Activated gamma-delta T cell (primary cell): ENCODE measurements at regions not wholly inside any gene's neighbourhood (a gene's known extent, or its start where the extent isn't known, plus 50 kb on each side); places are given as distances from the start of the nearest gene placed in this dataset.

Source experiments
- DNase-seq: peaks from one replicate; lab custom pipeline; 2025; lab: John Stamatoyannopoulos, UW

DNA sequence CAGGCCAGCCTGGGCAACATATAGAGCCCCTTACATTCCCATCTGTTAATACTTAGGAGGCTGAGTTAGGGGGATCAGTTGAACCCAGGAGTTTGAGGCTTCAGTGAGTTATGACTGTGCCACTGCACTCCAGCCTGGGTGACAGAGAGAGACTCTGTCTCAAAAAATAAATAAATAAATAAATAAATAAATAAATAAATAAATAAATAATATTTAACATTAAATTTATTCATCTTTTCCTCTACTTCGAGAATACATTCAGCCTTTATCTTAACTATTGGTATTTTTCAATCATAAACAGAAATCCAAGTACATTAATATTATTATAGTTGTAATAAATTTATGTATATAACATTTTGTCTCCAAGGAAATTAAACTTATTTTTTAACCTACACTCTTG, 1227.7 kb upstream of the GJE1 start:
- no peak for DNase-seq

DNA sequence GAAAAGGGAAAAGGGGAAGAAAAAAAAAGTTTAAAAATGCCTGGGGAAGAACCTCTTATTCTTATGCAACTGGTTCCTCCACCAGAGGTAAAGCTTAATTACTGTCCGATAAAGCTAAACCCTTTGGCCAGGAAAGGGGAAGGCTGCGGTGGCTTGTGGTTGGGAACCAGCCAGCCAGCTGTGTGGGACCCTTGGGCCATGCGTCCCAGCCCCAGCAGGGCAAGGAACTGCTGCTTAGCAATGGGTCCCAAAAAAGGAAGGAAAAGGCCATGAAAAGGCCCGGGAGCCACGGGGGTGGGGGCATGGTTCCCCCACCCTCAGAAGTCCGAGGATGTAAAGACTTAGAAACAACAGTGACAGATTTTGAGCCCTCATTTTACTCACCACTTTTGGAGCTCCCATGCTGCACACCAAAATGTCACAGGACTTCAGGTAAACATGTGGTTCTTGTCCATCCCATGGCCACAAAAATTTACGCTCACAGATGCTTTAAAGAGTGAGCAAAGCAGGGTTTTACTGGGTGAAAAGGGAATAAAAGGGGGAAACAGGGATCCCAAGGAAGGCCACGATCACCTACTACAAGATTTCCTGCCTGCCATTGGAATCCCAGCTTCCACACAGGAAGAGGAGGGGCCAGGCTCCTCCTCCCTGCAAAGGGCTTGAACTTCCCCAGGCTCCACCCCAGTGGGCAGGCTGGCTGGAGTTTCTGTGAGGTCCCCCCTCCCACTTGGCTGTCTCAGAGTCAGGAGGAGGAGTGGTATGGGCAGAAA, 1234.7 kb upstream of the GJE1 start:
- DNase-seq: no peak

DNA sequence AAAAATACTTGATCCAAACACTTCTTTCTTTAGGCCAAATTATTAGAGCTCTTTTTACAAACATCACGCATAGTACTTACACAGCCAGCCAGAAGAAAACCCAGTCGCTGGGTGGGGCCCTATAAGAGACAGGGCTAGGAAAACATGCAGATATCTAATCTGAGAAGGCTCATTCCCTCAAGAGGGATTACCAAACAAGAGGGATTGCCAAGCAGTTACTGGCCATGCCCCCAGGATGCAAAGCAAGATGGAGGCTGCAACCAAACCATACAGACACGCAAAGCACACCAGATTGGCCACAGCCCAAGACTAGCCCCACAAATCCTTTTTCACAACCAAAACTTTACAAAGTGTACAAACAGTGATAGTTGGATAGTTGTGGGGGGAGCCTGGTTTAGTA, 1235.4 kb upstream of the GJE1 start:
- DNase-seq: no peak

DNA sequence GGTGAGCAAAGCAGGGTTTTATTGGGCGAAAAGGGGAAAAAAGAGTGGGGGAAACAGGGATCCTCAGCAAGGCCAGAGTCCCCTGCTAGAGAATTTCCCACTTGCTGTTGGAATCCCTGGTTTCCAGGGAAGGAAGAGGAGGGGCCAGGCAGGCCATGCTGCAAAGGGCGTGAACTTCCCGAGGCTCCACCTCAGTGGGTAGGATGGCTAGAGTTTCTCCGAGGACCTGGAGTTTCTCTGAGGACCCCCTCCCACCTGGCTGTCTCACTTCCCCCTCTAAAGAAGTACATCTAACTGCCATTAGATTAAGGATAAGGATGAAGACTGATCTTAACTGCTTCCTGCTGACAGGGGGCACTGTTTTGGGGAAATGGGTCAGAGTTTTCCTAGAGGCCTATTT, 1239.3 kb upstream of the GJE1 start:
- no peak for DNase-seq

DNA sequence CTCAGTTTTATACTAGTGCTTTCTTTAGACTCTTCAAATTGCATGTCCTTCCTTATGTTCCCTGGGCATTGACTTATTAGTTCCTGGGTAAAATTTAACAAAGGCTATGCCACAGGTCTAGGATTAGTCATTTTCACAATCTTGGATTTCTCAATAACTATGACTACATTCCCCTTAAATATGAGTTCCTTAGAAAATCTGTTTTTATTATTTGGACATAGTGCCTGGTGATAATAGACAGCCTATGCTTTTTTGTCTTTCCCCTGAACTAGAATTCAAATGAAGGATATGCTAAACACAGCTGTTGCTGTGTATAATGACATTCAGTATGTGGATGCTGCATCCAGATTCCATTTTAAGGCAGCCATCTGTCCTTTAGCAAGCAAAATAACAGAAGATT, 1252.8 kb upstream of the GJE1 start:
- no peak for DNase-seq

DNA sequence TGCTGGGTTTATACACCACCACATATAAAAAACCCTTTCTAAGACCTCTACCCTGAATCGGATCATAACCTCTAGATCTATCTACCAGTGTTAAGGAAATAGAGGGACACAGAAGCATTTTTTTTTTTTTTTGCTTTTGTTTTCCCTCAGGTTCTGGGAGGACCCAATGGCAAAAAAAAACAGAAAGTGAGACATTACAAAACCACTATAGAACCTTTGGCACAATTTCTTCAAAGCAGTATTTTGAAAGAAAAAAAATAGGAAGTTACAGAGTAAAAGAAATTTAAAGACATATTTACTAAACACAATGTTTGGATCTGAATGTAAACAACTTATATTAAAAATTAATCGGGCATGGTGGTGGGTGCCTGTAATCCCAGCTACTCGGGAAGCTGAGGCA, 1258.7 kb upstream of the GJE1 start:
- no peak for DNase-seq

DNA sequence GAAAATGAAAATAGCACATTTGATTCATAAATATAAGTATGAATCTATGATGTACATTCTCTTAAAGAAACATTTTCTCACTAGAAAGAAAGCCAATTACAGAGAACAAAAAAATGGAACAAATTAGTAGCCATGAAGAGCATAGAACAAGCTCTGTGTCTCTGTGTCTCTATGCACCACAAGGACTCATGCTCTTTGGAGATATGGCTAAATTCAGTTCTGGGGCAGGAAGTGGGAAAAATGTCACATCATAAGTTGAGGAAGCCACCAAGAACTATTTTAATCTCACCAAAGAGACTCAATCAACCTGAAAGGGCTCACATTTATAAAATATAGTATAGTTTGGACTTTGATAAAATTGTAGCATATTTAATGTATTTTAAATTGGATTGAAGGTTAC, 1259.8 kb upstream of the GJE1 start:
- DNase-seq: no peak

DNA sequence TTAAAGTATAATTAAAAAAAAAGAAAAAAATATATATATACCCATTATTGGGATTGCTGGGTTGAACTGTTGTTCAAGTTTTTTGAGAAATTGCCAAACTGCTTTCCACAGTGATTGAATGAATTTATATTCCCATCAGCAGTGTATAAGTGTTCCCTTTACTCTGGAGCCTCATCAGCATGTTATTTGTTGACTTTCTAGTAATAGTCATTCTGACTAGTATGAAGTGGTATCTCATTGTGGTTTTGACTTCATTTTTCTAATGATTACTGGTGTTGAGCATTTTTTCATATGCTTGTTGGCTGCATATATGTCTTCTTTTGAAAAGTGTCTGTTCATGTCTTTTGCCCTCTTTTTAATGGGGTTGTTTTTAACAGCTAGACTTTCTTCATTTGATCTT, 1260.8 kb upstream of the GJE1 start:
- no peak for DNase-seq

DNA sequence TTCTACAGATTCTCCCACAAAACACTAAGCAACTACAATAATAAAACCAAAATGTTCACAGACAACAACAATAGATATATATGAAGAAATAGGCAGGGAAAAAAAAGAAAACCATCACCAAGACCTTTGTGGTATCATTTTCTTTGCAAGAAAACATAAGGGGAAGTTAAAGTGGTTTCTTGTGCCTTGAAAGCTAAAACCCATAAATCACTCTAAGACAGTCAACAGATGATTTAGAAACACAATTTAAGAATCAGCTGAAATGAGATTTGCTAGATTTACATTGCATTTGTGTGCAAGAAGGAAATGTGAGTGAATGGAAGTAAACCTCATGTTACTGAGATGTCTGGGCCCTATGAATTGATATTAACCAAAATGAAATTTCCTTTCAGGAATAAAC, 1265.4 kb upstream of the GJE1 start:
- no peak for DNase-seq

DNA sequence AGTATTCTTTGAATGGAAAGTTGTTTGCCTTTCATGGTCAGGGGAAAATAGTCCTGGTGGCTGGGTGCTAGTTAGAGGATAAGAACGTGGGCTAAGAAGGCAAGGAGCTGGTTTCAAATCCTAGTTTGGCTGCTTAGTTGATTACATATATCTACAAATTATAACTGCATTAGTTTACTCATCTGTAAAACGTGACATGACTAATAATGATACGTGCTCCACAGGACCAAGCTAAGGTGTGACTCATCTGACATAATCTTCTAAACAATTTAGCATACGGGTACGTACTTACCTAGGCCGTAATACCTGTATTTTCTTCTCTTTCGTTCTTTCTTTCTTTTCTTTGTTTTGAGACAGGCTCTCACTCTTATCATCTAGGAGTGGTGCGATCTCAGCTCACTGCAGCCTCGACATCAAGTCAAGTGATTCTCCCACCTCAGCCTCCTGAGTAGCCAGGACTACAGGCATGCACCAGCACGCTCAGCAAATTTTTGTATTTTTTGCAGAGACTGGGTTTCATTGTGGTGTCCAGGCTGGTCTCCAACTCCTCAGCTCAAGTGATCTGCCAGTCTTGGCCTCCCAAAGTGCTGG, 1274.2 kb upstream of the GJE1 start:
- no peak for DNase-seq

DNA sequence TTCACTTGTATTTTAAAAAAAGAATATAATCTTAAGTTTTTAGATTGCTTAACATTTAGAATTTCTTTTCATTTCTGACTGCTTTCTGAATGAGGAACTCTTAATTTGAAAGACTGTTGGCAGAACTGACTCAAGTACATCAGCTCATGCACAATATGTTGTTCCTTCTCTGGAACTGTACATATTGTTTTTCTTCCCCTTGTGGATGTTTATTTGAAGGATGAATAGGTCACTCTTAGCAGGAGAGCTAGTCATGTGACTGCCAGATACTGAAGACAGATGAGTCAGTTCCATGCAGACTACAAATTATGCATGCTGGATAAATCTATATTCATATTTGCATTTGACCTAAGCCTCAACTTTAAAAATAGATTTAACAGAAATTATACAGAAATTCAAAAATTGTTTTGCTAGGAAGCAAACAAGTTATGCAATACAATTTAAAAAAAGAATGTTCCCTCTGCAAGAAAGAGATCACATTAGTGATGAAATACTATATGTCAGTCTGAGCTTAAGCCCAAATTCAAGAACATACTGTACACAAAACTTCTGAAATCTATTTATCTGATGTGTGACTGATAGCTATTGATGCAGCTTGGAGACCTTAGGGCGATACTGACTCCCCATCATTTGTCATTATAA, 1274.9 kb upstream of the GJE1 start:
- DNase-seq: no peak

DNA sequence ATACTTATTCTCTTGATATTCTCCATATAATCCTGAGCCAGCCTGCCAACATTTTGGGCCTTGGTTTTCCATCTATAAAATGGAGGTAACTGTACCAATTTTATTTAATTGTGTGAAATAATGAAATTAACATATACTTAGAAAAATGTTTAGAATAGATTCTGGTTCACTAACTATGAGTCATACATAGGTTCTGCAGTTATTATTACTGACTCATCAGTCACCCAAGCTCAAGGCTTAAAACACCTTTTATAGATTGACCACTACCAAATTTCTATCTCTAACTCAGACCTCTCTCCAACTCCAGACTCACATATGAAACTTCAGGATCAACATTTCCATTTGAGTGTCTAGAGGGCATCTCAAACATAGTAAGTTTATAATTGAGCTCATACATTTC, 1277.2 kb upstream of the GJE1 start:
- DNase-seq: no peak

DNA sequence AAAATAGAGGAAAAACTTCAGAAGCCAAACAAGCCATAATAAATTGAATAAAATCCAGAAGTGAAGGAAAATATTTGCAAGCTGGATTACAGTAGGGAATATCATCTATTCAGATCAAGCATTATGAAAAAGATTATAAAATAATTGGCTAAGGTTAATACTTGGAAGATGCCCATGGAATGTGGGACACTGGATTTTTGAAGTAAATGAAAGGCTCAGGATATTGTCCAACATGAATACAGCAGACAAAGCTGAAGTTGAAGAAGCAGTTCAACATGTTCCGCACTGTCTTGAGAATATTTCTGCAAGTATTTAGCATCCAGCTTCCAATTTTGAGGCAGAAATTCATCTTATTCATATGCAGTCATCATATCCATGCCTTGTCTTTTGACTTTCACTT, 1278.4 kb upstream of the GJE1 start:
- no peak for DNase-seq

DNA sequence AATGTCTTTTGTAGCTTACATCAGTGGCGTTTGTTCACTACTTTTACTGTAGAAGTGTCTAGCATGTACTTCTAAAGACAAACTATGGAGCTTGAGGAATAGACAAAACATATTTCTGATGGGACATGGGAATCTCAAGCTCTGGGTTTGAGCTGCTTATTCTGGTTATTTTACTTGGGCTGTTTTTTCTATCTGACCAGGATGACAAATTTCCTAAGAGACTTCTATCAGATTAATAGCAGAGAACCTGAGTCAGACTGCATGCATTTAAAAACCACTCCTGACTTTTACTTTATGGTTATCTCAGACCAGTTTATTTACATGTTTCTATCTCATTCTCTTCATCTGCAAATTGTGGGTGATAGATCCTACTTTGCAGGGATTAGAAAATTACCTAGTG, 1282.3 kb upstream of the GJE1 start:
- DNase-seq: no peak

DNA sequence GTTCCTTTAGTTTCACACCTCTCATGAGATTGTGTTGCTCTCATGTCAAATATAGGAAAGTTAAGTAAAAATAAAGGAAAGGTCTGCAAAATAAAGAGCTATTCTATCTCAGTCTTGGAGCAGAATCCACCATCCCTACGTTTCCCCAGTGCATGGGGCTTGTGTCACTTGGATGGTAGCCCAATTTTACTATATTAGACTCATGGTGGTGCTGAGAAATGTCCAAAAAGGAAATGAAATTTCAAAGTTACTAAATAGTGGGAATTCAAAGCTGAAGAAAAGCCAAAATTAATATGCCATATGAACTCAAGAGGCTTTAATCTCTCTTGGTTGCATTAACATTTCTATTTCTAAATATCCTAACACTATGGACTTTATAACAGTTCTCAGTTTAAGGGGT, 1283.3 kb upstream of the GJE1 start:
- DNase-seq: no peak

DNA sequence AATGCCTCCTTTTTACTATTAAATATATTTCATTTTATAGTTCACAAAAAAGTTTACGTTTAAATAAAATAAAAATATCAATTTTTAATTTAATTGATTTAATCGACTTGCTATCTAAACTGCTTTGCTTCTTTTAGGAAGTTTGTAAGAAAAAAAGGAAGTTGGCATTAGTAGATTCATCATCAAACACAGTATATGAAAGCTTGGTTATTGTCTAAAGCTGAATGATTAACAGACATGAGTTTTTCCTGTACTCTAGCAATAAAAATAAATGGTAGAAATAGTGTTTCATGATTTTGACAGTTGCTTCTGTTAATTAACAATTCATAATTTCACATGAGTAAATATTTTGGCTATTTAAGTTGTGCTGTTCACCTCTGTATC, 1285.5 kb upstream of the GJE1 start:
- no peak for DNase-seq

DNA sequence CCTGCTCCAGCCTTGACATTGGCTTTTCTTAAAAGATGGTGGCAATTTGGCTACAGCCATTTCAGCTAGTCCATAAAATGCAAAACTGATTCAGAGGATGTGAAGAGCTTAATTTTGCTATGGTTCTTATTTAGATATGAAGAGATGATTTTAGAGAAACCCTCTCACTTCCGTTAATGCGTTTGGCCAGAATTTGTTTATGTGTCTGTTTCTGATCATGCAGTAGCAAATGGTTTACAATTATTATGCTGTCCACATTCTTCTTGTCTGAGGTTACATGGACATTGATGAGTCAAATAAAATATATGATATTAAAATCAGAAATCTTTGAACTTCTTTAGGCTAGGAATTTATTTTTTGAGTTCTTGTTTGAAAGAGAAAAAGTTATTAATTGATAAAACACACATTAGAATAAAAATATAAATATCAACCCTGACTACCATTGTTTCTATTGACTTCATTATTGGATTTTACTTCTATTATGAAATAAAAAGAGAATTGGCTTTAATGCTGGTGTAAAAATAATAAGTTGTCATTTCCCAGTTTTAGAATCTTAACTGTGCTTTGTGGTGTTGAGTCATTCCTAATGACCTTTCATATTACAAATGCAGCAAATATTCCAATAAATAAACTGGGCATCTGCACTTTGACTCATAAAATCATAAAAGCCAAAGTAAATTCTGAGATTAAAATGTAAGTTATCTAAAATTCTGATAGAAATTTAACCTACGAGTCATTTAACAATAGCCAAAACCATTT, 1286.0 kb upstream of the GJE1 start:
- no peak for DNase-seq

DNA sequence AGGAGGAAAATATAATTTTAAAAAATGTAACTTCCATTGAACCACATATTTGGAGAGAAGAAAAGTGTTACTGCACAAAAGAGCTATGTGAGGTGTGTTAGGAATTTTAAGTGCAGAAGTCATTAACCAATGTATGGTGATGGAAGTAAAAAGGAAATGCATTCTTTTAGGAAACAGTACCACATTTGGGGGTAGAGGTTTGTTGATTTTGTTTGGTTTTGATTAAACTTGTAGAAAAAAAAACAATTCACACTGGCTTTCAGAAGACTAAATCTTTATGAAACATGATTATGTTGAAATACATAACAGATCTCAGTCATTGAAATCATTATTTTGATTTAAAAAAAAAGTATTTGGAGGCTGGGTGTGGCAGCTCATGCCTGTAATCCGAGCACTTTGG, 1287.0 kb upstream of the GJE1 start:
- no peak for DNase-seq

DNA sequence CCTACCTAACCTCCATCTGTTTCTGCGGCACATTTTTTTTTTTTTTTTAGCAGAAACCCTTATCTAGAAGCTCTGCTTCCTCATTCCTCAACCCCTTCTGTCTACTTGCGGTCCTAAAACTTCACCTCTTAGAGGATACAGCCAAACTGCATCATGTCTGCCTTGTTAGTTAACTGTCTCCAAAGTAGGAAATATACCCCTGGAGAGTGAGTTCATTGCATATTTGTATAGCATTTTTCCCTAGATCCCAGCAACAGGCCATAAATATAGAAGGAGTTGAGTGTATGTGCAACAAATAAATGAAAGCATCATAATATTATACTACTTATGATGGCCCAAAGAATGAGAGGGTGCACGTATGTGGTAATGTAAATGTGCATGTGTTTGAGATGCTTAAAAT, 1288.6 kb upstream of the GJE1 start:
- no peak for DNase-seq

DNA sequence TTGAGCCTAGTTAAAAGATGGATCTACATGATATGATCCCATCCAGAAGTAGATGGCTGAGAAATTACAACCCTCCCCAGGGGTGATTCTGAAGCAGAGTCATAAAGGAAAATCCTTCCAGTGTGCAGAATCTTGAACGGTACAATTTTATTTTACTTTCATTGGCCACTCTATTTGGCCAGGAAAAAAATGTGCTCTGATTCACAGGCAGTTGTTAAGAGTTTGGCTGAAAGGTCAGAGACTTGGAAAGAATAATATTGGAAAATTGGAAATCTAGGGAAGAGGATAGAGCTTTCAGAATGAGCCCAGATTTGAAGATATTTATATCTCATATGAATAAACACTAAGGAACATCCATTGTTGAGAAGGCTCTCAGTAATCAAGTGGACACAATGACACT, 1299.3 kb upstream of the GJE1 start:
- no peak for DNase-seq

DNA sequence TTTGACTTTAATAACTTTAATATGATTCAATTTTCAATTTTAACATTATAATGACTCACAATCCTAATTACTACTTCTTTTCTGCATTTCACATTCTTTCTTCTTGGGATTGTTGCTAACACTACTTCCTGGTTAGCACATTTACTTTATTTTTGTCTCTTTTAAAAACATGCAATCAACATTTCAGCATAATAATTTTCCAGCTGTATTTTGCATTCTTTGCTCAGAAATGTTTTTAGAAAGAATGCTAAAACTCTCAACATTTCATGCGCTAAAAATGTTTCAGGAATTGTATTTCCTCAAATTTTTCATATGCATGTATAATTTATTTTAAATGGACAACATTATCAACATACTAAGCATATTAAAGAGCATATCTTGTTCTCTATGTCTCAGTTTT, 1302.1 kb upstream of the GJE1 start:
- DNase-seq: no peak

DNA sequence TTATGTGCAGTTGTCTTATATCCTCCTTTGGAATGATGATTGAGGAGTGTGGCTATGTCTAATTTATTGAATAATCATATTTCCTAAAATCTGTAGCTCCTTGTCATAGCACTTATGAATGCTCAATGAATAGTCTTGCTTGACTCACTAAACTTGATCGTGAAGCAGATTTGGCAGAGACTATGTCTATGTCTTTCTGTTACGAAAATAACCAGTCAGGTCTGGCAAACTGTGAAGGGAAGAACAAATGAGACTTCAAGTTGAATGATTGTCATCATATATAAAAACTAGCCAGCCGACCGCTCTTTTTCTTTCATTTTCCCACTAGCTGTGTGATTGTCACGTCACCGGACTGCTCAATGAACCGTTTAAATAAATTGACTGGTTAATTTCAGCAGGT, 1303.9 kb upstream of the GJE1 start:
- no peak for DNase-seq

DNA sequence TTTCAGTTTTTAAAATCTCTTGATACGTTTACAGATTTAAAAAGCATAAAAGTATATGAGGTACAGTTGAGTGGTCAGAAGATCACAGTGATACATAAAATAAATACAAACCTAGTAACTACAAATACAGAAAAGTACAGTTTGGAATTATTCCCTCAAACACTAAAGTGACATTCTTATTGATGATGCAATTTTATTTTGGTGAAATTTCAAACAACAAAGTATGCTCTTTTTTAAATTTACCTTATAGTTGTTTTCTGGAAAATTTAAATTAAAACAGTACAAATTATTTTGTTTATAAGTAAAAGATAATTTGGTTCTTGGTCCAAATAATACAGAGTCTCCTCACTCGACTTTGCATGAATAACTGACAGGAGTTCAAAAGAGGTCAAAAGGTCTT, 1305.1 kb upstream of the GJE1 start:
- no peak for DNase-seq
